HAP-1 (cell line): ENCODE measurements at regions not wholly inside any gene's neighbourhood (a gene's known extent, or its start where the extent isn't known, plus 50 kb on each side); places are given as distances from the start of the nearest gene placed in this dataset.

Experiments
- DNase-seq, 2 experiments: peaks; one replicate each; pipeline ENCODE4 v3.0.0-alpha.2; 2016 to 2020; ENCODE audit warnings: low spot score in 2 of 2
- H3K27me3 ChIP-seq: fragments of 250-450 bp; sonication (Bioruptor Pico); 2 replicates; pipeline ENCODE4 v1.5.1; 2020; ENCODE audit warnings: low read depth, mild to moderate bottlenecking, moderate library complexity
- H3K36me3 ChIP-seq: fragments of 250-450 bp; sonication (Bioruptor Pico); replicated peaks from 2 replicates; pipeline ENCODE4 v1.5.1; 2020; ENCODE audit warnings: mild to moderate bottlenecking
- H3K4me1 ChIP-seq: fragments of 250-450 bp; sonication (Bioruptor Pico); 2 replicates; pipeline ENCODE4 v1.5.1; 2020; ENCODE audit warnings: mild to moderate bottlenecking
- H3K4me3 ChIP-seq: fragments of 250-450 bp; sonication (Bioruptor Pico); 2 replicates; pipeline ENCODE4 v1.5.1; 2020; ENCODE audit warnings: mild to moderate bottlenecking, moderate library complexity
- H3K9me3 ChIP-seq: fragments of 250-450 bp; sonication (Bioruptor Pico); 2 replicates; pipeline ENCODE4 v1.5.1; 2020; ENCODE audit warnings: mild to moderate bottlenecking, moderate library complexity
- in situ Hi-C: fragments of 300-500 bp; cut with MboI; formaldehyde crosslinking; loops from 3 replicates; pipeline ENCODE4 v1.14.3; 2020; ENCODE audit warnings: low sequenced_read_pairs, inconsistent platforms, mixed read lengths

- in situ Hi-C loops: no loop called here
- H3K9me3 ChIP-seq: no peaks in the 10 kb centered on the region; the same call in 1 of the 2 replicates
Observed at GRCh38 chr17:72422505-72423285, 301.9 kb downstream of the SOX9 start.

GRCh38 chr17:72423286-72423589 lies 302.4 kb downstream of the SOX9 start:
- H3K9me3 ChIP-seq: no peaks in the 10 kb centered on the region; the same call in 1 of the 2 replicates
- in situ Hi-C loops: no loop called here
- H3K4me3 ChIP-seq: no peak overlapping the region
- H3K27me3 ChIP-seq: no peaks in the 10 kb centered on the region
- no peak for DNase-seq
- H3K4me1 ChIP-seq: no peaks in the 10 kb centered on the region
- no peaks in the 10 kb centered on the region for H3K36me3 ChIP-seq

More at GRCh38 chr17:72422505-72423285, 301.9 kb downstream of the SOX9 start:
- H3K4me3 ChIP-seq: no peak overlapping the region
- no peaks in the 10 kb centered on the region for H3K36me3 ChIP-seq
- no peaks in the 10 kb centered on the region for H3K27me3 ChIP-seq
- H3K4me1 ChIP-seq: no peaks in the 10 kb centered on the region
- no peak for DNase-seq

- Histone ChIP-seq H3K4me1 (no peaks in the 10 kb centered on the region), H3K4me3 (no peak overlapping the region)
- in situ Hi-C loops: no loop called here
Observed at GRCh38 chr17:72423718-72424117, 302.9 kb downstream of the SOX9 start.

GRCh38 chr17:72424505-72425117 lies 303.8 kb downstream of the SOX9 start:
- Histone ChIP-seq H3K36me3 (no peaks in the 10 kb centered on the region), H3K27me3 (no peaks in the 10 kb centered on the region), H3K4me3 (no peak overlapping the region), H3K9me3 (no peaks in the 10 kb centered on the region), H3K4me1 (no peaks in the 10 kb centered on the region)
- in situ Hi-C loops: no loop called here
- DNase-seq: no peak

More at GRCh38 chr17:72423718-72424117, 302.9 kb downstream of the SOX9 start:
- Histone ChIP-seq H3K9me3 (no peaks in the 10 kb centered on the region; the same call in 1 of the 2 replicates), H3K27me3 (no peaks in the 10 kb centered on the region), H3K36me3 (no peaks in the 10 kb centered on the region)
- no peak for DNase-seq

- Histone ChIP-seq H3K9me3 (no peaks in the 10 kb centered on the region), H3K4me3 (no peak overlapping the region), H3K4me1 (no peaks in the 10 kb centered on the region), H3K27me3 (no peaks in the 10 kb centered on the region), H3K36me3 (no peaks in the 10 kb centered on the region)
- no peak for DNase-seq
- in situ Hi-C loops: no loop called here
Observed at GRCh38 chr17:72425133-72425793, 304.4 kb downstream of the SOX9 start.

GRCh38 chr17:72425794-72426168 lies 305.0 kb downstream of the SOX9 start:
- no peaks in the 10 kb centered on the region for H3K27me3 ChIP-seq
- no peaks in the 10 kb centered on the region for H3K4me1 ChIP-seq
- H3K36me3 ChIP-seq: no peaks in the 10 kb centered on the region
- DNase-seq: no peak
- no peaks in the 10 kb centered on the region for H3K9me3 ChIP-seq
- H3K4me3 ChIP-seq: no peak overlapping the region
- in situ Hi-C loops: no loop called here

GRCh38 chr17:72426321-72426720 lies 305.5 kb downstream of the SOX9 start:
- H3K36me3 ChIP-seq: no peaks in the 10 kb centered on the region
- no peaks in the 10 kb centered on the region for H3K4me1 ChIP-seq
- no peaks in the 10 kb centered on the region for H3K27me3 ChIP-seq
- in situ Hi-C loops: no loop called here
- no peaks in the 10 kb centered on the region for H3K9me3 ChIP-seq
- H3K4me3 ChIP-seq: no peak overlapping the region
- no peak for DNase-seq

- no peaks in the 10 kb centered on the region for H3K27me3 ChIP-seq
- no peaks in the 10 kb centered on the region for H3K9me3 ChIP-seq
- H3K36me3 ChIP-seq: no peaks in the 10 kb centered on the region
- H3K4me1 ChIP-seq: no peaks in the 10 kb centered on the region
- no peak overlapping the region for H3K4me3 ChIP-seq
- in situ Hi-C loops: no loop called here
- DNase-seq: no peak
Observed at GRCh38 chr17:72426948-72427760, 306.3 kb downstream of the SOX9 start.

GRCh38 chr17:72427761-72428109 lies 306.9 kb downstream of the SOX9 start:
- H3K4me1 ChIP-seq: no peaks in the 10 kb centered on the region
- no peak overlapping the region for H3K4me3 ChIP-seq
- no peaks in the 10 kb centered on the region for H3K36me3 ChIP-seq
- in situ Hi-C loops: no loop called here
- no peaks in the 10 kb centered on the region for H3K9me3 ChIP-seq
- H3K27me3 ChIP-seq: no peaks in the 10 kb centered on the region
- DNase-seq: no peak

- Histone ChIP-seq H3K4me3 (no peak overlapping the region), H3K9me3 (no peaks in the 10 kb centered on the region), H3K4me1 (no peaks in the 10 kb centered on the region), H3K36me3 (no peaks in the 10 kb centered on the region), H3K27me3 (no peaks in the 10 kb centered on the region)
- DNase-seq: no peak
- in situ Hi-C loops: no loop called here
Observed at GRCh38 chr17:72429066-72429638, 308.3 kb downstream of the SOX9 start.

GRCh38 chr17:72430611-72431432 lies 310.0 kb downstream of the SOX9 start:
- no peak for DNase-seq
- H3K36me3 ChIP-seq: no peaks in the 10 kb centered on the region
- no peaks in the 10 kb centered on the region for H3K4me1 ChIP-seq
- in situ Hi-C loops: no loop called here
- no peak overlapping the region for H3K4me3 ChIP-seq
- no peaks in the 10 kb centered on the region for H3K9me3 ChIP-seq
- no peaks in the 10 kb centered on the region for H3K27me3 ChIP-seq

GRCh38 chr17:72432143-72432621 lies 311.4 kb downstream of the SOX9 start:
- no peaks in the 10 kb centered on the region for H3K27me3 ChIP-seq
- H3K36me3 ChIP-seq: no peaks in the 10 kb centered on the region
- no peak overlapping the region for H3K4me3 ChIP-seq
- in situ Hi-C loops: no loop called here
- H3K4me1 ChIP-seq: no peaks in the 10 kb centered on the region
- no peaks in the 10 kb centered on the region for H3K9me3 ChIP-seq
- no peak for DNase-seq

- Histone ChIP-seq H3K4me1 (no peaks in the 10 kb centered on the region), H3K9me3 (no peaks in the 10 kb centered on the region), H3K27me3 (no peaks in the 10 kb centered on the region), H3K4me3 (no peak overlapping the region), H3K36me3 (no peaks in the 10 kb centered on the region)
- no peak for DNase-seq
- in situ Hi-C loops: no loop called here
Observed at GRCh38 chr17:72432881-72433280, 312.1 kb downstream of the SOX9 start.
